Body of pancreas (tissue), 4 donors: ENCODE measurements at regions not wholly inside any gene's neighbourhood (a gene's known extent, or its start where the extent isn't known, plus 50 kb on each side); places are given as distances from the start of the nearest gene placed in this dataset. TPM values are rescaled to one million over a fixed set of nuclear protein-coding genes. Genes with fewer than 3 reads are reported as not detected.

Source experiments
- ATAC-seq: fragments of 150-250 bp; one replicate; pipeline ENCODE4 v1.9.1; 2016
- DNase-seq, 4 donors: peaks; one replicate each; pipeline ENCODE4 v3.0.0-alpha.2; 2019
- H3K27ac ChIP-seq, 4 donors: fragments of 200-600 bp; sonication (generic); 1 replicate in 3 of 4; 2 replicates in 1 of 4; pipeline versions ENCODE4 v1.5.1 to v1.6.1; 2016 to 2019; ENCODE audit warnings: mild to moderate bottlenecking in 1 of 4, mixed read lengths in 1 of 4, moderate library complexity in 1 of 4
- H3K27me3 ChIP-seq, 2 donors: fragments of 200-600 bp; sonication (generic); one replicate each; pipeline ENCODE4 v1.6.0; 2016; ENCODE audit warnings: mild to moderate bottlenecking in 1 of 2
- H3K36me3 ChIP-seq, 2 donors: fragments of 200-600 bp; sonication (generic); replicated peaks in 1 of 2; 2 replicates each; pipeline ENCODE4 v1.5.1; 2016; ENCODE audit warnings: low read depth in 2 of 2; ENCODE audit not compliant: insufficient read depth in 1 of 2
- H3K4me1 ChIP-seq: fragments of 200-600 bp; sonication (generic); one replicate; pipeline ENCODE4 v1.6.0; 2016
- H3K4me3 ChIP-seq, 2 donors: fragments of 200-600 bp; sonication (generic); 1 replicate in 1 of 2; 2 replicates in 1 of 2; pipeline ENCODE4 v1.5.1; 2016 to 2019
- H3K9me3 ChIP-seq, 3 donors: fragments of 200-600 bp; sonication (generic); 1 replicate in 2 of 3; 2 replicates in 1 of 3; pipeline ENCODE4 v1.5.1; 2016
- CTCF ChIP-seq, 7 experiments: fragments of 450-650 bp in 4 of 7; fragments of 200-600 bp in 3 of 7; sonication (generic) in 3 of 7; IDR thresholded peaks; one replicate each; pipeline ENCODE4 v1.5.1; 2016 to 2019; ENCODE audit warnings: antibody characterized with exemption in 7 of 7
- POLR2A ChIP-seq, 3 donors: fragments of 450-650 bp; IDR thresholded peaks; one replicate each; pipeline ENCODE4 v1.6.1; 2016; ENCODE audit warnings: antibody characterized with exemption in 3 of 3, mild to moderate bottlenecking in 2 of 3
- WGBS, 2 donors: methylation state at CpG; one replicate each; pipeline ENCODE4 v1.1.5; 2017; 5-methylcytosine and 5-hydroxymethylcytosine counted together
- intact Hi-C: fragments of 100-400 bp; cut with DNase I; formaldehyde crosslinking; loops from one replicate; pipeline ENCODE4 v1.15.1; 2023
- small RNA-seq: library from RNA; depleted of rRNA; stranded (forward); fragments of <200 nt; gene quantifications from one replicate; pipeline ENCODE3, GENCODE V24; 2016

DNA sequence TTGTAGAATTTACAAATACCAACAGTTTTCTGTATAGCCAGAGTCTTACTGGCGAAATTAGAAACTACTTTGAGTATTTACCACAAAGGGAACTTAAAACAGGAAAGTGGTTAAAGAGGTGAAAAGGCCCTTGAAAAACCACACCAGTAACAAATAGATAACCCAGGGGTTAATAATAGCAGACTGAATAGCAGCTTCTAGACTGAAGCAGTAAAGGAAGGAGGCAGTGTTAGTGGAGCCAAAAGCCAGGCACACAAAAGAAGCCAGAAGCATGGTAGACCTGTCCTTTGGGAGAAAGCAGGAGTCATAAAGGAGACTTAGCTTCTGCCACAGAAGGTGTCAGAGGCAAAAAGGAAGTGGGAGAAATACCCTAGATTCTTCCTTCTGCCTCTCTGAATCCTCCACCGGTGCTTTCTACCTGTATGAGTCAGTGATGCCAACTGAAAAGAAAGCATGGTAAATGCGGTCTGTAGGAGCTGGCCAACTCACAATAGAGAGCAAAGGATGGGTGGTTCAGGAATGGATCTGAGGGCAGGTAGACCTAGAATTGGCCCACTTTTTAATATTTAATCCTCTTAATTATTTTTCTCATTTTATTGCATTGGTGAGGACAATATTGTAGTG lies 97.3 kb downstream of the ARL6IP6 start:
- Histone ChIP-seq H3K9me3 (no peaks in the 10 kb centered on the region), H3K27ac (no peak overlapping the region), H3K27me3 (no peaks in the 10 kb centered on the region), H3K4me1 (no peaks in the 10 kb centered on the region), H3K4me3 (no peak overlapping the region), H3K36me3 (no peaks in the 10 kb centered on the region)
- WGBS, 2 donors = 69 to 72% methylated on average over 3 of the region's 3 CpGs
- no peak for DNase-seq
- no peak for TF ChIP-seq POLR2A (IDR thresholded peaks at IDR 0.05)
- no peak for TF ChIP-seq CTCF (IDR thresholded peaks at IDR 0.05)
- intact Hi-C loops = no loop called here
- no peak for ATAC-seq

- no peak for DNase-seq
- Histone ChIP-seq H3K4me1 (no peaks in the 10 kb centered on the region), H3K36me3 (no peaks in the 10 kb centered on the region), H3K4me3 (no peak overlapping the region), H3K27ac (no peak overlapping the region), H3K27me3 (no peaks in the 10 kb centered on the region), H3K9me3 (no peaks in the 10 kb centered on the region)
- no peak for ATAC-seq
- intact Hi-C loops = no loop called here
- no peak for TF ChIP-seq CTCF (IDR thresholded peaks at IDR 0.05)
- TF ChIP-seq POLR2A (IDR thresholded peaks at IDR 0.05) = no peak
- 60 to 73% methylated on average over 4 to 5 of the region's 5 CpGs for WGBS, 2 donors
These were observed 96.1 kb downstream of the ARL6IP6 start for GRCh38 chr2:152814475-152815030.

DNA sequence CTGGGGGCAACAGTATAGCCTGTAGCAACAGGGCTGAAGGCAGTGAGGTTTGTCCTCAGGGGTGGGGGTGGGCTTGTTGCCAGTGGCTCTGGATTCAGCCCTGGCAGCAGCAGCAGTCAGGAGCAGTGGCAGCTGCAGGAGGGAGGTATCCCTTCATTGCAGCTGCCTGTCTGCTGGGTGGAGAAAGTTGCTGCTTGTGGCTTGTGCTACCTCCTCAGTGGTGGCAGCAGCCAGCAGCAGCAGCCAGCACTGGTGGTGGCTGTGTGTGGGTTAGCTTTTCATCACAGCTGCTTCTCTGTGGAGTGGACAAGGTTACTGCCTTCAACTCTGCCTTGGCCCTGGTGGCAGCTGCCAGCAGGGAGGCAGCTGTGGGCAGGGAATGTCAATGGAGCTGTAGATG lies 94.9 kb downstream of the ARL6IP6 start:
- Histone ChIP-seq H3K4me1 (no peaks in the 10 kb centered on the region), H3K27ac (no peak overlapping the region), H3K4me3 (no peak overlapping the region), H3K36me3 (no peaks in the 10 kb centered on the region), H3K9me3 (no peaks in the 10 kb centered on the region), H3K27me3 (no peaks in the 10 kb centered on the region)
- intact Hi-C loops = no loop called here
- no peak for TF ChIP-seq POLR2A (IDR thresholded peaks at IDR 0.05)
- TF ChIP-seq CTCF (IDR thresholded peaks at IDR 0.05) = no peak
- no peak for ATAC-seq
- no peak for DNase-seq

Small RNAs in the stretch of these regions (small RNA-seq; reads per million reads assigned to genes)
- not detected for gene AC009969.1
- not detected for gene AC079150.2
